Glutamatergic neuron (in vitro differentiated cells): ENCODE measurements at regions not wholly inside any gene's neighbourhood (a gene's known extent, or its start where the extent isn't known, plus 50 kb on each side); places are given as distances from the start of the nearest gene placed in this dataset.

Experiments used
- DNase-seq: peaks from one replicate; pipeline ENCODE4 v3.0.0; 2022
- H3K27ac Mint-ChIP-seq: one replicate; pipeline ENCODE4 v1.8.0; 2020; ENCODE audit warnings: mild to moderate bottlenecking, mixed read lengths, inconsistent platforms; ENCODE audit not compliant: unreplicated experiment
- H3K27me3 Mint-ChIP-seq: one replicate; pipeline ENCODE4 v1.8.0; 2020; ENCODE audit warnings: mild to moderate bottlenecking, moderate library complexity, mixed read lengths, inconsistent platforms; ENCODE audit not compliant: unreplicated experiment
- H3K36me3 Mint-ChIP-seq: one replicate; pipeline ENCODE4 v1.8.0; 2020; ENCODE audit warnings: mild to moderate bottlenecking, mixed read lengths, inconsistent platforms; ENCODE audit not compliant: unreplicated experiment
- H3K4me1 Mint-ChIP-seq: one replicate; pipeline ENCODE4 v1.8.0; 2020; ENCODE audit warnings: mild to moderate bottlenecking, low read depth, mixed read lengths, inconsistent platforms; ENCODE audit not compliant: unreplicated experiment
- H3K4me3 Mint-ChIP-seq: one replicate; pipeline ENCODE4 v1.8.0; 2020; ENCODE audit warnings: mild to moderate bottlenecking, mixed read lengths, inconsistent platforms; ENCODE audit not compliant: unreplicated experiment
- H3K9me3 Mint-ChIP-seq: one replicate; pipeline ENCODE4 v1.8.0; 2020; ENCODE audit warnings: mild to moderate bottlenecking, moderate library complexity, mixed read lengths, inconsistent platforms; ENCODE audit not compliant: unreplicated experiment
- CTCF ChIP-seq: fragments of 200-600 bp; sonication (generic); IDR thresholded peaks from one replicate; pipeline ENCODE4 v1.5.0; 2021; ENCODE audit not compliant: partially characterized antibody, unreplicated experiment

- Mint-ChIP-seq H3K9me3 (no peaks in the 10 kb centered on the region), H3K4me3 (no peak overlapping the region), H3K36me3 (no peaks in the 10 kb centered on the region), H3K27ac (no peak overlapping the region), H3K27me3 (peaks cover 5% of the 10 kb centered on the region), H3K4me1 (no peaks in the 10 kb centered on the region)
- DNase-seq = no peak
- no peak for TF ChIP-seq CTCF
Observed at GRCh38 chr12:118494776-118495175, 118.4 kb downstream of the SUDS3 start.

DNA sequence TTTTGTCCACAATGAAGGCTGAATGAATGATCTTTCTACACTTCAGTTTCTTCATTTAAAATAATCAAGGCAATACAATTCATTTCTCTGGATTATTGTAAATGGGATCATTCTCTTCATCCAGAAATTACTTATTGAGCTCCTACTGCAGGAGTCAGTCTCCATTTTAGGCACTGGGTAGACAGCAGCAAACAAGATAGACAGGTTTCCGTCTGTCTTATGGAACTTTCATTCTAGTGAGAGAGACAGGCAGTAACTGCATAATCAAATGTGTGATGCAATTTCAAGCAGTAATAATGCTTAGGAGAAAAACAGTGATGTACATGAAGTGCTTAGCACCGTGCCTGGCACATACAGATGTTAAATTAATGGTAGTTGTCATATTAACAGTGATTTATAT lies 118.9 kb downstream of the SUDS3 start:
- DNase-seq = no peak
- Mint-ChIP-seq H3K4me1 (no peaks in the 10 kb centered on the region), H3K9me3 (no peaks in the 10 kb centered on the region), H3K36me3 (no peaks in the 10 kb centered on the region), H3K4me3 (no peak overlapping the region), H3K27ac (no peak overlapping the region), H3K27me3 (peaks cover 6% of the 10 kb centered on the region)
- no peak for TF ChIP-seq CTCF

- no peak for DNase-seq
- Mint-ChIP-seq H3K27ac (no peak overlapping the region), H3K9me3 (no peaks in the 10 kb centered on the region), H3K36me3 (no peaks in the 10 kb centered on the region), H3K4me3 (no peak overlapping the region), H3K27me3 (peaks cover 3% of the 10 kb centered on the region), H3K4me1 (no peaks in the 10 kb centered on the region)
- no peak for TF ChIP-seq CTCF
Observed at GRCh38 chr12:118498171-118498570, 121.8 kb downstream of the SUDS3 start.

DNA sequence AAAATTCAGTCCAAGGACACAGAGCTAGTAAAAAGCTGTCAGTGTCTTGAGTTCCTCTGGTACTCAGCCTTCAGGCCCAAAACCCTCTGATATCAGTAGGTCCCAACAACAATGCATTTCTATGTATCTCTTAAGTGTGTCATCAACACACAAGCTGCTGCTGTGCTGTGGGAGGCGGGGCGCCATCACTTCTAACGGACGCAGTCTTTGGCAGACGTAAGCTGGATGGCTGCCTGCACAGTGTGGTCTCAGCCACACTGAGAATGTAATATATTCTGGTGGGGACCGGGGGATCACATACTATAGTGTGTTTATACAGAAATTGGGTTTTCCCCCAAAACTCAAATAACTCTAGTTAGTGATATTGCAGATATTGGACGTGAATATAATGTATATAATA lies 123.9 kb downstream of the SUDS3 start:
- Mint-ChIP-seq H3K4me3 (no peak overlapping the region), H3K27me3 (peaks cover 3% of the 10 kb centered on the region), H3K9me3 (no peaks in the 10 kb centered on the region), H3K36me3 (no peaks in the 10 kb centered on the region), H3K27ac (no peak overlapping the region), H3K4me1 (no peaks in the 10 kb centered on the region)
- no peak for TF ChIP-seq CTCF
- no peak for DNase-seq

DNA sequence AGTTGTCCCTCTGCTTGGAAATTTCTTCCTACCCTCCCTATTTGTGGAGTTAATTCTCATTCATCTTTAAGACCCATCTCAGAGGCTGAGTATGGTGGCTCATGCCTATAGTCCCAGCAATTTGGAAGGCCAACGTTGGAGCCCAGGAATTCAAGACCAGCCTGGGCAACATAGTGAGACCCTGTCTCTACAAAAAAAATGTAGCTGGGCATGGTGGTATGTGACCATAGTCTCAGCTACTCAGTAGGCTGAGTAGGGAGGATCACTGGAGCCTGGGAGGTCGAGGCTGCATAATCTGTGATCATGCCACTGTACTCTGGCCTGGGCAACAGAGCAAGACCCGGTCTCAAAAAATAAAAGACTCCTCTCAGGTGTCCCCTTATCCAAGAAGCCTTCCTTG lies 125.1 kb downstream of the SUDS3 start:
- H3K27me3 Mint-ChIP-seq = peaks cover 3% of the 10 kb centered on the region
- TF ChIP-seq CTCF = no peak
- H3K4me3 Mint-ChIP-seq = no peak overlapping the region
- no peak overlapping the region for H3K27ac Mint-ChIP-seq
- H3K4me1 Mint-ChIP-seq = no peaks in the 10 kb centered on the region
- H3K36me3 Mint-ChIP-seq = no peaks in the 10 kb centered on the region
- DNase-seq = no peak
- H3K9me3 Mint-ChIP-seq = no peaks in the 10 kb centered on the region
